SU-DHL-6 (cell line): ENCODE measurements at regions not wholly inside any gene's neighbourhood (a gene's known extent, or its start where the extent isn't known, plus 50 kb on each side); places are given as distances from the start of the nearest gene placed in this dataset.

Experiments
- CTCF ChIP-seq: fragments of 200-600 bp; sonication (generic); IDR thresholded peaks from one replicate; pipeline ENCODE4 v1.5.1; 2017; ENCODE audit warnings: antibody characterized with exemption, mild to moderate bottlenecking, low read length, moderate library complexity; ENCODE audit not compliant: insufficient read depth, poor library complexity, severe bottlenecking
- EZH2phosphoT487 ChIP-seq: fragments of 200-600 bp; sonication (generic), shearing (Covaris generic); conservative IDR thresholded peaks from 2 replicates; pipeline ENCODE4 v1.6.1; 2018; ENCODE audit warnings: mild to moderate bottlenecking, antibody characterized with exemption, low read length, moderate library complexity, mixed read lengths

- TF ChIP-seq EZH2phosphoT487: no peak
- TF ChIP-seq CTCF: no peak
Measured at GRCh38 chr10:62480196-62480595, 106.0 kb downstream of the ZNF365 start.
